Omental fat pad (tissue), 3 donors: ENCODE measurements at regions not wholly inside any gene's neighbourhood (a gene's known extent, or its start where the extent isn't known, plus 50 kb on each side); places are given as distances from the start of the nearest gene placed in this dataset.
A peak's percentile ranks its signal among the peaks of the same experiment; 100 is the strongest.

Experiments used
- ATAC-seq: fragments of 150-250 bp; one replicate; pipeline ENCODE4 v1.9.1; 2016; ENCODE audit warnings: mild to moderate bottlenecking, moderate library complexity; ENCODE audit not compliant: low FRiP score
- DNase-seq: peaks from one replicate; pipeline ENCODE4 v3.0.0-alpha.2; 2019; ENCODE audit warnings: low spot score
- TF ChIP-seq, protein P1 (sequence below), 3 donors: fragments of 450-650 bp; IDR thresholded peaks; one replicate each; pipeline ENCODE4 v1.5.1; 2016 to 2017; ENCODE audit warnings: antibody characterized with exemption in 3 of 3, mild to moderate bottlenecking in 3 of 3, moderate library complexity in 2 of 3

DNA sequence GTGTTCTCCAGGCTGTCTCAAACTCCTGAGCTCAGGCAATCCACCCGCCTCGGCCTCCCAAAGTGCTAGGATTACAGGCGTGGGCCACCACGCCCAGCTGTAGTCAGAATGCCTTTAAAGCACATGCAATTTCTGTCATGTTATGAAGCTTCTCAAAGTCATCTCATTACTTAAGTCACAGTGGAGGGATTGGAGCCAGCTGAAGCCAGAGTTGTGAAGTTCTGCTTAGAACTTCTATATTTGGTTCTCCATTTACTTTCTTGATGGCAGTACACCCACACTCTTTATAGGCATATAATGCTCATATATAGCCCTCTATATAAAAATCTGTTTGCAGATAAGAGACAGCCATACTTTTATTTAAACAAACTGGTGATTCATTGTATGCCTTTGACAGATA lies 68.8 kb upstream of the CWC22 start:
- ATAC-seq (no peak), DNase-seq (no peak)
- TF ChIP-seq, protein P1, sequence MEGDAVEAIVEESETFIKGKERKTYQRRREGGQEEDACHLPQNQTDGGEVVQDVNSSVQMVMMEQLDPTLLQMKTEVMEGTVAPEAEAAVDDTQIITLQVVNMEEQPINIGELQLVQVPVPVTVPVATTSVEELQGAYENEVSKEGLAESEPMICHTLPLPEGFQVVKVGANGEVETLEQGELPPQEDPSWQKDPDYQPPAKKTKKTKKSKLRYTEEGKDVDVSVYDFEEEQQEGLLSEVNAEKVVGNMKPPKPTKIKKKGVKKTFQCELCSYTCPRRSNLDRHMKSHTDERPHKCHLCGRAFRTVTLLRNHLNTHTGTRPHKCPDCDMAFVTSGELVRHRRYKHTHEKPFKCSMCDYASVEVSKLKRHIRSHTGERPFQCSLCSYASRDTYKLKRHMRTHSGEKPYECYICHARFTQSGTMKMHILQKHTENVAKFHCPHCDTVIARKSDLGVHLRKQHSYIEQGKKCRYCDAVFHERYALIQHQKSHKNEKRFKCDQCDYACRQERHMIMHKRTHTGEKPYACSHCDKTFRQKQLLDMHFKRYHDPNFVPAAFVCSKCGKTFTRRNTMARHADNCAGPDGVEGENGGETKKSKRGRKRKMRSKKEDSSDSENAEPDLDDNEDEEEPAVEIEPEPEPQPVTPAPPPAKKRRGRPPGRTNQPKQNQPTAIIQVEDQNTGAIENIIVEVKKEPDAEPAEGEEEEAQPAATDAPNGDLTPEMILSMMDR (IDR thresholded peaks at IDR 0.05) = no peak

DNA sequence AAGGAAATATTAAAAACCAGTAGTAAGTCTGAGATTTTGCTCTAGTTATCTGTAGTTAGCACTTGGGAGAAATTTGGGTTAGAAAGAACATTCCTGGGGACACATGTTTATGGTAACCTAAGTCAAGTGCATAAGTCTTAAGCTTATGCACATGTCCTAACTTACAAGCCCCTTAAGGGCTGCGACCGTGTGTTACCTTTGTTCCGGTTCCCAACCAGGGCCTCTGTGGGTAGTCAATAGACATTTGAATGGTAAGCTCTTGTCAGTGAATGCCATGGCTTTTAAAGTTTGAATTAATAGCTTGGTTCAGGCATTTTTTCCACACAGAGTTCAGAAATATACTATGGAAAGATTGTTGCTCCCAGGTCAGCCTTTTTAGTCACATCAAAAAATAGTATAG lies 64.7 kb upstream of the CWC22 start:
- TF ChIP-seq, protein P1 (IDR thresholded peaks at IDR 0.05) = no peak
- ATAC-seq (no peak), DNase-seq (no peak)

DNA sequence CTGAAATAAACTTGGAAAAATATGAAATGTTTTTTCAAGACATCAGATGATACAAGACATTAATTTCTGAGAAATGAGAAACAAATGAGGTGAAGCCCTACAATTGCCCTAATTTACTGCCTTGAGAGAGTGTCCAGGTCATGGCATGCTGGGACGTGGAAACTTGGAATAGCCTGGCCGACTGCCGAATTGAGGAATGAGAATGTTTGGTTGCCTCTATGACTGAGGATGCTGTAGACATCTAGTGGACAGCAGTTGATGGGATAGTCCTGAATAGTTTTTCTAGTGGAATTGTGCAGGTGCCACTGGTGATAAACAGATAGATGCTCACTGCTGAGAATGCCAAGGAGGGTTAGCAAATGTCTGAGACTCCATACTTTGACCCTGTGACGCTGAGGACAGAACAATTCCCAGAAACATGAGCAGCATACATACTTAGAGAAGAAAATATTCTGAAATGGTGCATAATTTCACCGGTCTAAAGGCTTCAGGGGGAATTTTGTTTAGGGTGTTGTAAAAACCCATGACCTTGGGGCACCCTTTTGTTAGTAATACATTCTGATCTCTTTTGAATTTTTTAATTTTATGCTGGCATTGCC lies 56.5 kb upstream of the CWC22 start:
- TF ChIP-seq, protein P1 (IDR thresholded peaks at IDR 0.05) = no peak
- ATAC-seq (peak; percentile 62), DNase-seq (no peak)

DNA sequence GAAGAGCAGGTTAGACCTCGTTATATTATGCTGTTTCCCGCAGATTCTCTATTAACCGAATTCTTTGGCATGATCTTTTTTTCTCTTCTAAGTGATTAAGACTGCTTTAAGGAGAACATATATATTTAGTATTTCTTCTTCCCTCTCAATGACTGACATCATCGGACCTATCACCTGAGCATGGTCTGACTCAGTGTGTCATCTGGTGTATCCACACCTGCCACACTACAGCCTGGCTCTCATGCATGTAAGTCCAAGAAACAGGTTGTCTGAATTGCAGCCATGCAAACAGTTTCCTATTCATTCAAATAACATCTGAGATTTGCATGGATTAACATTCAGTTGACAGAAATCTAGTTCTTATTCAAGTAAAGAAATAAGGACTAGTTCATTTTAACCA lies 55.1 kb upstream of the CWC22 start:
- ATAC-seq (no peak), DNase-seq (no peak)
- TF ChIP-seq, protein P1 (IDR thresholded peaks at IDR 0.05) = no peak

DNA sequence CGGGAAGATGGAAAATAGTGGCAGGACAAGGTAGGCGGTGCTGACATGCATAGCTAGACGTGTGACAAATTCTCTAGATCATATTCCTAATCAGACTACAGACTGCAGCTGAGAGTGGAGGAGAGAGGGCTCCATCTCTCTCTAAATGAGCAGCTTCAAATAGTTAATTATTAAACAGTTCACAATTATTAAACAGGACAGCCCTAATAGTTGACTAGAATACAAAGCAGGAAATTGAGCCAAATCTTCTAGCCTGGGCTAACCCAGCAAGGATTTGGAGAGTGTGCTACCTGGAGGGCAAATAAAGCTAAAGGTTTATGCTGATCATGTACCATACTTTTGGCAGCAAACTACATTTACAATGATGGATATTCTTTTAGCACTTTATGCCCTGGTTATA lies 54.4 kb upstream of the CWC22 start:
- no peak for DNase-seq
- TF ChIP-seq, protein P1 (IDR thresholded peaks at IDR 0.05) = no peak
- no peak for ATAC-seq

DNA sequence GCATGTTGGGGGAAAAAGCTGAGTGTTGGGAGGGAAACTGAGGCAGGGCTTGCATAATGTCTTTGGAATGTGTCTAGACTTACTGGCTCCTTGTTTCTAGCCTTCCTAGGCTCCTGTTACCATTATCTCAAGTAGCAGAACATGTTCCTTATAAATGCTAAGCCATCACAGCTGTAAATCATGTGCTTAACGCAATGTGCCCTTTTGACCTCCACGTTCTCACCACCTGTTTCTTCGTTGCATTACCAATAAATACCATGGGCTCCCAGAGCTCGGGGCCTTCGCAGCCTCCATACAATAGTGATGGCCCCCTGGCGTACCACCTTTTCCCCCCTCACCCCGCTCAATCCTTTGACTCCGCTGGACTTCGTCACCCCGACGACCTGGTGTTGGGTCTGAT lies 54.0 kb upstream of the CWC22 start:
- DNase-seq = no peak
- ATAC-seq = no peak
- TF ChIP-seq, protein P1 (IDR thresholded peaks at IDR 0.05) = no peak

DNA sequence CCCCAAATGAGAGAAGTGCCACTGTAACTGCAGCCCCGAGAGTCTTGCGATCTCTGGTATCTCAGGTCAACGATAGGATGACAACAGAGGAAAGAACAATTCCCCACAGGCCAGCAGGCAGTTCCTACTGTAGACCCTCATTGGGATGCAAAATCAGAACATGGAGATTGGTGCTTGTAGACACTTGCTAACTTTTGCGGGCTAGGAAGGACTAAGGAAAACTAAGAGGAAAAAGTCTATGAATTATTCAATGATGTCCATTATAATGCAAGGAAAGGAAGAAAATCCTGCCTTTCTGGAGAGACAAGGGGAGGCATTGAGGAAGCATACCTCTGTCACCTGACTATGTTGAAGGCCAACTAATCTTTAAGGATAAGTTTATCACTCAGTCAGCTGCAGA lies 51.9 kb upstream of the CWC22 start:
- no peak for ATAC-seq
- TF ChIP-seq, protein P1 (IDR thresholded peaks at IDR 0.05) = no peak

More for the DNA sequence above, 51.9 kb upstream of the CWC22 start:
- no peak for DNase-seq
